RWPE1 (cell line): ENCODE measurements at regions not wholly inside any gene's neighbourhood (a gene's known extent, or its start where the extent isn't known, plus 50 kb on each side); places are given as distances from the start of the nearest gene placed in this dataset.

ENCODE experiments used
- CTCF ChIA-PET: fragments of 350-600 bp; sonication (Branson Sonifier 250); formaldehyde crosslinking; extraction: SDS; loops from one replicate; lab custom pipeline; 2021; lab: Yijun Ruan, JAX
- POLR2A ChIA-PET: fragments of 400-600 bp; formaldehyde crosslinking; extraction: SDS; loops from one replicate; lab custom pipeline; 2020; ENCODE audit warnings: antibody characterized with exemption; ENCODE audit not compliant: low non-redundant PET; lab: Yijun Ruan, JAX
- DNase-seq: peaks from one replicate; pipeline ENCODE4 v3.0.0; 2012; ENCODE audit warnings: low spot score
- H3K27ac ChIP-seq: fragments of 450-650 bp; 2 replicates; pipeline ENCODE4 v1.5.1; 2017
- CTCF ChIP-seq: fragments of 450-650 bp; conservative IDR thresholded peaks from 2 replicates; pipeline ENCODE4 v1.5.1; 2017; ENCODE audit warnings: low read depth, mild to moderate bottlenecking

- H3K27ac ChIP-seq, result no peak overlapping the region
- no peak for TF ChIP-seq CTCF
- ChIA-PET CTCF (no interaction called here), POLR2A (no interaction called here)
- DNase-seq, result no peak
Measured at GRCh38 chr3:76554707-76555106, 485.2 kb upstream of the ROBO2 start.

GRCh38 chr3:76561494-76562236, 478.2 kb upstream of the ROBO2 start:
- ChIA-PET CTCF (no interaction called here), POLR2A (no interaction called here)

GRCh38 chr3:76565496-76566210, 474.2 kb upstream of the ROBO2 start:
- TF ChIP-seq CTCF, result no peak
- DNase-seq, result no peak
- POLR2A ChIA-PET, result no interaction called here
- CTCF ChIA-PET, result no interaction called here
- H3K27ac ChIP-seq, result no peak overlapping the region

More at GRCh38 chr3:76561494-76562236, 478.2 kb upstream of the ROBO2 start:
- H3K27ac ChIP-seq, result no peak overlapping the region
- DNase-seq, result no peak
- no peak for TF ChIP-seq CTCF

- no peak for DNase-seq
- H3K27ac ChIP-seq, result no peak overlapping the region
- ChIA-PET CTCF (no interaction called here), POLR2A (no interaction called here)
- TF ChIP-seq CTCF, result no peak
Measured at GRCh38 chr3:76566211-76566534, 473.7 kb upstream of the ROBO2 start.

GRCh38 chr3:76566904-76567303, 473.0 kb upstream of the ROBO2 start:
- no peak for TF ChIP-seq CTCF
- DNase-seq, result no peak
- H3K27ac ChIP-seq, result no peak overlapping the region
- ChIA-PET CTCF (no interaction called here), POLR2A (no interaction called here)

GRCh38 chr3:76570436-76571057, 469.4 kb upstream of the ROBO2 start:
- H3K27ac ChIP-seq, result no peak overlapping the region
- ChIA-PET CTCF (interaction anchor here (0.6 to 0.9 kb wide), 2 partner anchors 16 to 44 kb away, joined by 3 read pairs; no protein-coding TSS in a partner anchor), POLR2A (no interaction called here)
- DNase-seq, result peak; percentile 8
- TF ChIP-seq CTCF, result peak; percentile 76
